Psoas muscle (tissue), 7 donors: ENCODE measurements at regions not wholly inside any gene's neighbourhood (a gene's known extent, or its start where the extent isn't known, plus 50 kb on each side); places are given as distances from the start of the nearest gene placed in this dataset.
"Not testable (repeated sequence)": the region's sequence is repeated elsewhere in the genome, so short reads cannot be mapped to it uniquely, and the experiment has no call there.

Source experiments
- ATAC-seq, 4 donors: fragments of 200-7000 bp; cut with Tn5 transposase; one replicate each; pipeline ENCODE4 v1.9.1; 2020; ENCODE audit warnings: moderate library complexity in 3 of 4, mild to moderate bottlenecking in 2 of 4
- DNase-seq, 2 donors: peaks; one replicate each; pipeline ENCODE4 v3.0.0-alpha.2; 2020
- H3K27ac ChIP-seq: fragments of 200-600 bp; one replicate; pipeline ENCODE4 v1.8.0; 2022
- H3K27me3 ChIP-seq, 3 donors: fragments of 200-600 bp in 1 of 3; one replicate each; pipeline versions ENCODE4 v1.6.1 to v1.8.0; 2013 to 2022; ENCODE audit warnings: low read length in 2 of 3, mild to moderate bottlenecking in 2 of 3, moderate library complexity in 1 of 3; ENCODE audit not compliant: insufficient read depth in 3 of 3
- H3K36me3 ChIP-seq, 2 donors: fragments of 200-600 bp in 1 of 2; one replicate each; pipeline versions ENCODE4 v1.6.1 to v1.8.0; 2013 to 2022; ENCODE audit warnings: low read depth in 1 of 2, mild to moderate bottlenecking in 1 of 2, moderate library complexity in 1 of 2; ENCODE audit not compliant: insufficient read depth in 1 of 2
- H3K4me1 ChIP-seq: fragments of 200-600 bp; one replicate; pipeline ENCODE4 v1.8.0; 2022
- H3K4me3 ChIP-seq: fragments of 200-600 bp; one replicate; pipeline ENCODE4 v1.8.0; 2022; ENCODE audit warnings: mild to moderate bottlenecking
- H3K9me3 ChIP-seq: fragments of 200-600 bp; one replicate; pipeline ENCODE4 v1.8.0; 2022
- CTCF ChIP-seq: fragments of 200-600 bp; IDR thresholded peaks from one replicate; pipeline ENCODE4 v1.8.0; 2022; ENCODE audit warnings: antibody characterized with exemption
- WGBS, 3 donors: extraction: QIAGEN DNeasy Blood & Tissue Kit; methylation state at CpG; one replicate each; pipeline versions ENCODE4 v1.1.6 to v1.1.7; 2013; 5-methylcytosine and 5-hydroxymethylcytosine counted together
- intact Hi-C, 2 donors: fragments of 100-400 bp; cut with DNase I; formaldehyde crosslinking; loops; one replicate each; pipeline versions ENCODE4 v1.11.0 to v1.14.2; 2022
- donor health status: healthy with polysubstance abuse.
- donor health status: DM: no; HTN: no; CAD: no; lungs with moderate emphysema.
- donor health status: Bipolar disorder and iron deficiency.
- donor health status: healthy.
- donor health status: DM: yes; HTN: yes; CAD: no.
- donor health status: DM: no; HTN: no; CAD: no.
- donor health status: DM: yes; HTN: yes; CAD: no.

GRCh38 chrX:3943965-3944364 is 230.5 kb upstream of the PRKX start:
- Histone ChIP-seq H3K4me3 (no peak overlapping the region), H3K36me3 (no peaks in the 10 kb centered on the region), H3K9me3 (peaks cover 6% of the 10 kb centered on the region), H3K4me1 (no peaks in the 10 kb centered on the region), H3K27me3 (peaks cover 0 to 5% (median 0%) of the 10 kb centered on the region in 3 donors), H3K27ac (no peak overlapping the region)
- no peak for ATAC-seq
- 63 to 72% (median 65%) methylated on average over 3 of the region's 3 CpGs for WGBS, 3 donors
- no peak for DNase-seq
- TF ChIP-seq CTCF = no peak
- intact Hi-C loops = no loop called here

- Histone ChIP-seq H3K9me3 (peaks cover 6% of the 10 kb centered on the region), H3K4me1 (no peaks in the 10 kb centered on the region), H3K27ac (no peak overlapping the region), H3K36me3 (no peaks in the 10 kb centered on the region), H3K4me3 (no peak overlapping the region), H3K27me3 (peaks cover 0 to 12% (median 0%) of the 10 kb centered on the region in 3 donors)
- TF ChIP-seq CTCF = no peak
- WGBS, 3 donors = 20 to 25% (median 21%) methylated on average over 4 of the region's 4 CpGs
- DNase-seq (no peak), ATAC-seq (no peak)
- intact Hi-C loops = no loop called here
These were observed 226.7 kb upstream of the PRKX start for GRCh38 chrX:3940000-3940610.

GRCh38 chrX:3938587-3938986 is 225.1 kb upstream of the PRKX start:
- Histone ChIP-seq H3K9me3 (peaks cover 6% of the 10 kb centered on the region), H3K4me1 (no peaks in the 10 kb centered on the region), H3K36me3 (no peaks in the 10 kb centered on the region), H3K27me3 (peaks cover 0 to 12% (median 0%) of the 10 kb centered on the region in 3 donors), H3K27ac (no peak overlapping the region), H3K4me3 (no peak overlapping the region)
- ATAC-seq (no peak), DNase-seq (no peak)
- no peak for TF ChIP-seq CTCF
- 82 to 100% (median 84%) methylated on average over 2 to 3 of the region's 3 CpGs for WGBS, 3 donors
- intact Hi-C loops = no loop called here

- WGBS, 3 donors = no CpG with 5 or more reads among the region's 4 CpGs
- intact Hi-C loops, H3K4me1 ChIP-seq, H3K9me3 ChIP-seq, H3K27ac ChIP-seq, ATAC-seq, H3K4me3 ChIP-seq, H3K36me3 ChIP-seq, DNase-seq: not testable (repeated sequence)
- H3K27me3 ChIP-seq = peaks cover 0 to 12% (median 0%) of the 10 kb centered on the region in 3 donors
These were observed 221.7 kb upstream of the PRKX start for GRCh38 chrX:3935196-3935595.

GRCh38 chrX:3920424-3921017 is 207.1 kb upstream of the PRKX start:
- H3K4me3 ChIP-seq, H3K27ac ChIP-seq, DNase-seq, intact Hi-C loops, H3K27me3 ChIP-seq, H3K4me1 ChIP-seq, H3K9me3 ChIP-seq, H3K36me3 ChIP-seq: not testable (repeated sequence)
- WGBS, 3 donors = no CpG with 5 or more reads among the region's 78 CpGs
- peak in 3 of 4 donors; percentile 50 to 63 (median 58) for ATAC-seq

GRCh38 chrX:3919668-3920423 is 206.4 kb upstream of the PRKX start:
- H3K4me1 ChIP-seq, H3K4me3 ChIP-seq, H3K9me3 ChIP-seq, H3K27me3 ChIP-seq, DNase-seq, H3K36me3 ChIP-seq, intact Hi-C loops, ATAC-seq, H3K27ac ChIP-seq: not testable (repeated sequence)
- WGBS, 3 donors = no CpG with 5 or more reads among the region's 79 CpGs

- WGBS, 3 donors = no CpG with 5 or more reads among the region's 28 CpGs
- DNase-seq, H3K4me1 ChIP-seq, H3K27ac ChIP-seq, ATAC-seq, H3K27me3 ChIP-seq, H3K9me3 ChIP-seq, H3K36me3 ChIP-seq, intact Hi-C loops, H3K4me3 ChIP-seq: not testable (repeated sequence)
These were observed 201.4 kb upstream of the PRKX start for GRCh38 chrX:3914813-3915212.

GRCh38 chrX:3914059-3914458 is 200.6 kb upstream of the PRKX start:
- H3K36me3 ChIP-seq, H3K27me3 ChIP-seq, H3K4me1 ChIP-seq, intact Hi-C loops, H3K27ac ChIP-seq, H3K4me3 ChIP-seq, ATAC-seq, DNase-seq, H3K9me3 ChIP-seq: not testable (repeated sequence)
- WGBS, 3 donors = no CpG with 5 or more reads among the region's 13 CpGs
